Smooth muscle cell (in vitro differentiated cells): ENCODE measurements at regions not wholly inside any gene's neighbourhood (a gene's known extent, or its start where the extent isn't known, plus 50 kb on each side); places are given as distances from the start of the nearest gene placed in this dataset.
A peak's percentile ranks its signal among the peaks of the same experiment; 100 is the strongest.

ENCODE experiments used
- DNase-seq: peaks from one replicate; lab custom pipeline; 2025; ENCODE audit not compliant: unreplicated experiment; lab: John Stamatoyannopoulos, UW
- H2AFZ ChIP-seq: fragments of 200-600 bp; sonication (generic); 2 replicates; pipeline ENCODE4 v1.6.0; 2016; ENCODE audit warnings: antibody characterized with exemption, low read depth, mild to moderate bottlenecking
- H3F3A ChIP-seq: fragments of 200-600 bp; sonication (generic); 2 replicates; pipeline ENCODE4 v1.6.0; 2017; ENCODE audit warnings: antibody characterized with exemption, low read depth
- H3K27ac ChIP-seq: fragments of 200-600 bp; sonication (generic); 2 replicates; pipeline ENCODE4 v1.5.1; 2016; ENCODE audit warnings: low read depth, mild to moderate bottlenecking
- H3K27me3 ChIP-seq: fragments of 200-600 bp; sonication (generic); 2 replicates; pipeline ENCODE4 v1.6.1; 2016; ENCODE audit warnings: low read depth, mild to moderate bottlenecking
- H3K36me3 ChIP-seq: fragments of 200-600 bp; sonication (generic); 2 replicates; pipeline ENCODE4 v1.5.1; 2016; ENCODE audit warnings: low read depth
- H3K4me1 ChIP-seq: fragments of 200-600 bp; sonication (generic); 2 replicates; pipeline ENCODE4 v1.5.1; 2016; ENCODE audit warnings: low read depth
- H3K4me2 ChIP-seq: fragments of 200-600 bp; sonication (generic); 2 replicates; pipeline ENCODE4 v1.6.0; 2016; ENCODE audit warnings: mild to moderate bottlenecking
- H3K4me3 ChIP-seq: fragments of 200-600 bp; sonication (generic); 2 replicates; pipeline ENCODE4 v1.5.1; 2016; ENCODE audit warnings: mild to moderate bottlenecking
- H3K79me2 ChIP-seq: fragments of 200-600 bp; sonication (generic); 2 replicates; pipeline ENCODE4 v1.6.0; 2016; ENCODE audit warnings: low read depth, mild to moderate bottlenecking
- H3K9ac ChIP-seq: fragments of 200-600 bp; sonication (generic); 2 replicates; pipeline ENCODE4 v1.6.0; 2016; ENCODE audit warnings: low read depth
- H3K9me3 ChIP-seq: fragments of 200-600 bp; sonication (generic); replicated peaks from 2 replicates; pipeline ENCODE4 v1.5.1; 2016; ENCODE audit warnings: low read depth
- H4K20me1 ChIP-seq: fragments of 200-600 bp; sonication (generic); 2 replicates; pipeline ENCODE4 v1.6.0; 2016; ENCODE audit warnings: low read depth
- WGBS: methylation state at CpG from one replicate; pipeline ENCODE4 v1.1.7; 2016; ENCODE audit warnings: low lambda C conversion rate; 5-methylcytosine and 5-hydroxymethylcytosine counted together
- TF ChIP-seq, protein P1 (sequence below): fragments of 200-600 bp; sonication (generic); IDR thresholded peaks from 2 replicates; pipeline ENCODE4 v1.5.1; 2017; ENCODE audit warnings: borderline replicate concordance, mild to moderate bottlenecking, antibody characterized with exemption; ENCODE audit not compliant: insufficient read depth, poor library complexity, severe bottlenecking

DNA sequence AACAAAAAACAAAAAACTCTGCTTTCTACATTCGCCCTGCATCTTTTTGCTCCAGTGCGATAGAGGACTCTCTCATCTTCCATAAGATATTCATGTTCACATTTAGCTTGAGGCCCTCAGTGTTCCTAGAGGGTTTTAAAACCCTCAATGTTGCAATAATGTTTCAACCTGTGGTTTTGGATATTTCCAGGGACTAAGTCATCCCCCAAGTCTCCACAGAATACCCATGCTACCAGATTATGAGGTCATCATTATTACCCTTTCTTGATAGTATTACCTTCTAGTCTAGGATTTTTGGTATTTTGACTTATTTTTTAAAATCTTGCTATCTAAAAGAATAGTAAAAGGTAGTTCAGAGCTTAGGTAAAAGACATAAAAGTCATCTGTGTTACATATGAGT lies 480.5 kb upstream of the ID4 start:
- TF ChIP-seq, protein P1, sequence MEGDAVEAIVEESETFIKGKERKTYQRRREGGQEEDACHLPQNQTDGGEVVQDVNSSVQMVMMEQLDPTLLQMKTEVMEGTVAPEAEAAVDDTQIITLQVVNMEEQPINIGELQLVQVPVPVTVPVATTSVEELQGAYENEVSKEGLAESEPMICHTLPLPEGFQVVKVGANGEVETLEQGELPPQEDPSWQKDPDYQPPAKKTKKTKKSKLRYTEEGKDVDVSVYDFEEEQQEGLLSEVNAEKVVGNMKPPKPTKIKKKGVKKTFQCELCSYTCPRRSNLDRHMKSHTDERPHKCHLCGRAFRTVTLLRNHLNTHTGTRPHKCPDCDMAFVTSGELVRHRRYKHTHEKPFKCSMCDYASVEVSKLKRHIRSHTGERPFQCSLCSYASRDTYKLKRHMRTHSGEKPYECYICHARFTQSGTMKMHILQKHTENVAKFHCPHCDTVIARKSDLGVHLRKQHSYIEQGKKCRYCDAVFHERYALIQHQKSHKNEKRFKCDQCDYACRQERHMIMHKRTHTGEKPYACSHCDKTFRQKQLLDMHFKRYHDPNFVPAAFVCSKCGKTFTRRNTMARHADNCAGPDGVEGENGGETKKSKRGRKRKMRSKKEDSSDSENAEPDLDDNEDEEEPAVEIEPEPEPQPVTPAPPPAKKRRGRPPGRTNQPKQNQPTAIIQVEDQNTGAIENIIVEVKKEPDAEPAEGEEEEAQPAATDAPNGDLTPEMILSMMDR: no peak
- Histone ChIP-seq H2AFZ (no peak overlapping the region), H3K4me3 (no peak overlapping the region), H3K27ac (no peak overlapping the region), H3K4me2 (no peak overlapping the region), H3K9me3 (no peaks in the 10 kb centered on the region), H3K4me1 (no peaks in the 10 kb centered on the region), H3K27me3 (no peaks in the 10 kb centered on the region), H3K9ac (no peak overlapping the region), H3F3A (no peaks in the 10 kb centered on the region), H4K20me1 (no peaks in the 10 kb centered on the region), H3K36me3 (no peaks in the 10 kb centered on the region), H3K79me2 (no peaks in the 10 kb centered on the region)
- 90% methylated on average over 2 of the region's 2 CpGs for WGBS
- no peak for DNase-seq

DNA sequence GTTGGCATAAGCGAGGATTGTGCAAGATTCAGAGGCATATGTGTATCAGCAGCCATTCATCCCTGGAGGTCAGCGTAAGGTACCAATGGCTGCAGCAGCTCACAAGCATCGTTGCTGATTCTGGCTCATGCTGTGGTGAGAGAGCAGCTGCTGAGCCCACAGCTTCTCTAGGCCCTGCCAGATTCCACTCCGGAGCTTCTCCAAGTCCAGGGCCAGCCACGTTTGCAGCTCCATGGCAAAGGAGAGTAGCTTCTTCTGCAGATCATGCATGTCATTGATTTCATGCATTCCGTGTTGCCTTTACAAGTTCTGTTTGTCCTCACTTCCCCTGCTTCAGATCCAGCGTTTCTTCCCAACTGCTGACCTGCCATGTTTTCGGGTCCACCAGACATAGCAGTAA lies 474.8 kb upstream of the ID4 start:
- H3K79me2 ChIP-seq: no peaks in the 10 kb centered on the region
- H3K27ac ChIP-seq: no peak overlapping the region
- H3K4me1 ChIP-seq: no peaks in the 10 kb centered on the region
- H4K20me1 ChIP-seq: no peaks in the 10 kb centered on the region
- no peaks in the 10 kb centered on the region for H3K27me3 ChIP-seq
- no peaks in the 10 kb centered on the region for H3K36me3 ChIP-seq
- WGBS: 80% methylated on average over 8 of the region's 8 CpGs
- TF ChIP-seq, protein P1: no peak
- no peak for DNase-seq
- no peak overlapping the region for H3K9ac ChIP-seq
- H3K4me3 ChIP-seq: no peak overlapping the region
- no peaks in the 10 kb centered on the region for H3K9me3 ChIP-seq
- H3F3A ChIP-seq: no peaks in the 10 kb centered on the region
- no peak overlapping the region for H2AFZ ChIP-seq
- H3K4me2 ChIP-seq: no peak overlapping the region

DNA sequence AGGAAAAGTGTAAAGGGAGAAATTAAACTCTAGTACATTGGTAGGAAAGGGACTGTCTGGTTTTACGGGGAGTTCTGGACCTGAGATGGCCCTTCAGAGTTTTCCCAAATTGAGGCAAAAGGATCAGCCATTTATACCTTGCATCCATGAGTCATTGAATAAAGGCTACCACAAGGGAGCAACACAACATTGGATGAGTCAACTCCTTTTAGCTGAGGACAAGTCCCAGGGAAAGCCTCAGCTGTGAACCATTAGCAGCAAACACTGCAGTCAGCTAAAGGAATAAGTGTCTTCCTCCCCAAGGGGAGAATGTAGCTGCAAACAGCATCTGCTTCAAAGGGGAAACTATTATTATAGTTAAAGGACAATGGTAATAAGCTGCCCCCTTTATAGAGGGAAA lies 468.7 kb upstream of the ID4 start:
- Histone ChIP-seq H3K27ac (no peak overlapping the region), H4K20me1 (no peaks in the 10 kb centered on the region), H3K4me1 (peaks cover 12% of the 10 kb centered on the region), H3K9ac (no peak overlapping the region), H3K27me3 (peaks cover 10% of the 10 kb centered on the region), H3F3A (no peaks in the 10 kb centered on the region), H3K4me3 (no peak overlapping the region), H3K79me2 (no peaks in the 10 kb centered on the region), H2AFZ (no peak overlapping the region), H3K36me3 (no peaks in the 10 kb centered on the region), H3K4me2 (no peak overlapping the region), H3K9me3 (no peaks in the 10 kb centered on the region)
- WGBS: 78% methylated on average over 1 of the region's 1 CpG
- TF ChIP-seq, protein P1: peak; percentile 6
- no peak for DNase-seq

DNA sequence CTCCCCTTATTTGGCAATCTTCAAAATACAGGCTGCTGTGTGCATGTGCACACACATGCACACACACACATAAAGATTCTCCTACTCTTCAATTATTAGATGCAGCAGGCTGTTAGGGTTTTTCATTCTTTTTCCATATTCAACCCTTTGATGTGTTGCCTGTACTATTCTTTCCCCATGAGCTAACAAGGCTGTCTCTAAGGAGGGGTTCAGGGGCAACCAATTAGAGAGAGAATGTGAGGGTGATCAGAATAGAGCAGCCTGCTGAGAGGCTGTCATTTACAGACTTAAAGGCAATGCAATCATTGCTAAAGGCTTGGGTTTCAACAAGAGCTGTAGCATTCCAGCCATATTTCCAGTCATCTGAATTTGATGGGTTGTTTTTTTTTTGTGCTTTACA lies 467.4 kb upstream of the ID4 start:
- H3K4me2 ChIP-seq: no peak overlapping the region
- no peaks in the 10 kb centered on the region for H3F3A ChIP-seq
- H3K36me3 ChIP-seq: no peaks in the 10 kb centered on the region
- no peak for DNase-seq
- no peaks in the 10 kb centered on the region for H4K20me1 ChIP-seq
- no peak overlapping the region for H3K27ac ChIP-seq
- peaks cover 11% of the 10 kb centered on the region for H3K27me3 ChIP-seq
- H3K9ac ChIP-seq: no peak overlapping the region
- no peaks in the 10 kb centered on the region for H3K9me3 ChIP-seq
- no peak overlapping the region for H2AFZ ChIP-seq
- TF ChIP-seq, protein P1: no peak
- no peaks in the 10 kb centered on the region for H3K79me2 ChIP-seq
- H3K4me1 ChIP-seq: peaks cover 12% of the 10 kb centered on the region
- H3K4me3 ChIP-seq: no peak overlapping the region
